ENCODE measurements at regions not wholly inside any gene's neighbourhood (a gene's known extent, or its start where the extent isn't known, plus 50 kb on each side); places are given as distances from the start of the nearest gene placed in this dataset.

DNA sequence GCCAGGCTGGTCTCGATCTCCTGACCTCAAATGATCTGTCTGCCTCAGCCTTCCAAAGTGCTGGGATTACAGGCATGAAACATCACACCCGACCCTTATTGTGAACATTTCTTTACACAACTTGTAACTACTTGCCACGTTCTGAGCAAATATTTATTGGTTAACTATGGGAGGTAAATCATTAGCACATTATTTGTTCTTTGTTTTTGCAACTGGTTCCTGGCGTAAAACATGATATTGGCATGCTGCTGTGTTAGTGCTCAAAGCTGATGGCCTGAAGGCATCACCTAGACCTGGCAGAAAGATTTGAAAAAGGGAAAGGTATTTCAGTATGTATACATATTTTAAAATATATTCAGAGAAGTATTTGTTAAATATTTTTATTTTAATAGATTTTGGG lies 438.3 kb upstream of the PRKX start:
- no peak for DNase-seq (ENCODE audit: low spot score in 2 of 2)
- no peak for TF ChIP-seq CTCF (IDR thresholded peaks at IDR 0.05)
- no peak for TF ChIP-seq POLR2A (IDR thresholded peaks at IDR 0.05)
- WGBS, 2 donors = 53% methylated on average over 4 of the region's 4 CpGs
- intact Hi-C loops (cut with DNase I; ENCODE audit: low total_unique reads) = no loop called here
- H3K4me3 ChIP-seq (ENCODE audit: low read depth, poor library complexity, severe bottlenecking) = no peak overlapping the region

- no peak for TF ChIP-seq POLR2A (IDR thresholded peaks at IDR 0.05)
- no peak for TF ChIP-seq CTCF (IDR thresholded peaks at IDR 0.05)
- WGBS, 2 donors = 95 to 100% methylated on average over 1 of the region's 1 CpG
- intact Hi-C loops (cut with DNase I; ENCODE audit: low total_unique reads) = no loop called here
- H3K4me3 ChIP-seq (ENCODE audit: low read depth, poor library complexity, severe bottlenecking) = no peak overlapping the region
- DNase-seq (ENCODE audit: low spot score in 2 of 2) = no peak
These were observed 436.8 kb upstream of the PRKX start for GRCh38 chrX:4150259-4150658.

GRCh38 chrX:4129626-4130025 lies 416.2 kb upstream of the PRKX start:
- intact Hi-C loops (cut with DNase I; ENCODE audit: low total_unique reads) = no loop called here
- DNase-seq (ENCODE audit: low spot score in 2 of 2) = no peak
- WGBS, 2 donors = 17 to 42% methylated on average over 10 of the region's 10 CpGs
- no peak overlapping the region for H3K4me3 ChIP-seq (ENCODE audit: low read depth, poor library complexity, severe bottlenecking)
- no peak for TF ChIP-seq CTCF (IDR thresholded peaks at IDR 0.05)
- no peak for TF ChIP-seq POLR2A (IDR thresholded peaks at IDR 0.05)

DNA sequence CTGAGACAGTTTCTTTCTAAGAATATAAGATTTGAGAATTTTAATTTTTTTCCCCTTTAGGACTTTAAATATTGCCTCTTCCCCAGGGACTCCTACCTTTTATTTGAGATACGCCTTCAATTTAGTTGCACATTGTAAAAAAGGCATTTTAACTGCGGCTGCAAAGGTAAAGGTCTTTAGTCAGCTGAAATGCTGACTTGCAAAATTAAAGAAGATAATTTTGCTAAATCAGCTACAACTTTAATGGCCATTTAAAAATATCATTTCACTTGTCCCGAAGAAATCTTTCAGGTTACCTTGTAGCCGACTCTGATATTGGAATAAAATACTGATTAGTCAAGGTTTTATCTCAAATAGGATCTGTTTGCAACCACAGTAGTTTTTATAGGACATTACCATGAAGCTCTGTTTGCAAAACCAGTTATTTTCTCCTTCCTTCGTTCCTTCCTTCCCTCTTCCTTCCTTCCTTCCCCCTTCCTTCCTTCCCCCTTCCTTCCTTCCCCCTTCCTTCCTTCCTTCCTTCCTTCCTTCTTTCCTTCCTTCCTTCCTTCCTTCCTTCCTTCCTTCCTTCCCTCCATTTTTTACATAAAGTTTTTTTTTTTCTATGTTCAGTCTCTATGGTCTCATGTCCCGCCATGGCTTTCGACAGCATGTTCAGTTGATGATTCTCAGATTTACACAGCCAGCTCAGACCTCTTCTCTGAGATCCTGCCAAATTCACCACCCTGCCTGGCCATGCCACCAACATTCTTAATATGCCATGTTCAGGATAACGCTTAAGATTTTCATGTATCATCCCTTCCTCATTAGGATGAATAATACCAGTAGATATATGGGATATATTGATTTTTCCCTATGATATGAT lies 405.4 kb upstream of the PRKX start:
- no peak overlapping the region for H3K4me3 ChIP-seq (ENCODE audit: low read depth, poor library complexity, severe bottlenecking)
- 86 to 89% methylated on average over 8 of the region's 8 CpGs for WGBS, 2 donors
- no peak for DNase-seq (ENCODE audit: low spot score in 2 of 2)
- intact Hi-C loops (cut with DNase I; ENCODE audit: low total_unique reads) = no loop called here
- TF ChIP-seq POLR2A (IDR thresholded peaks at IDR 0.05) (no peak), CTCF (IDR thresholded peaks at IDR 0.05) (no peak)

- WGBS, 2 donors = 58 to 74% methylated on average over 2 of the region's 2 CpGs
- intact Hi-C loops (cut with DNase I; ENCODE audit: low total_unique reads) = no loop called here
- no peak for TF ChIP-seq POLR2A (IDR thresholded peaks at IDR 0.05)
- TF ChIP-seq CTCF (IDR thresholded peaks at IDR 0.05) = no peak
- H3K4me3 ChIP-seq (ENCODE audit: low read depth, poor library complexity, severe bottlenecking) = no peak overlapping the region
- no peak for DNase-seq (ENCODE audit: low spot score in 2 of 2)
These were observed 397.5 kb upstream of the PRKX start for GRCh38 chrX:4110964-4111363.

GRCh38 chrX:4094926-4095325 lies 381.5 kb upstream of the PRKX start:
- H3K4me3 ChIP-seq (ENCODE audit: low read depth, poor library complexity, severe bottlenecking) = no peak overlapping the region
- 54 to 64% methylated on average over 6 of the region's 6 CpGs for WGBS, 2 donors
- intact Hi-C loops (cut with DNase I; ENCODE audit: low total_unique reads) = no loop called here
- no peak for DNase-seq (ENCODE audit: low spot score in 2 of 2)
- TF ChIP-seq CTCF (IDR thresholded peaks at IDR 0.05) (no peak), POLR2A (IDR thresholded peaks at IDR 0.05) (no peak)

All from lower leg skin (tissue), 4 donors.